HL-60 (cell line): ENCODE measurements at regions not wholly inside any gene's neighbourhood (a gene's known extent, or its start where the extent isn't known, plus 50 kb on each side); places are given as distances from the start of the nearest gene placed in this dataset.

Source experiments
- CTCF ChIP-seq: IDR thresholded peaks from one replicate; pipeline ENCODE4 v1.5.1; 2011; ENCODE audit warnings: low read length, control low read depth, inconsistent platforms; ENCODE audit not compliant: insufficient read depth
- GABPA ChIP-seq: IDR thresholded peaks from 2 replicates; pipeline ENCODE4 v1.6.1; 2012; ENCODE audit warnings: low read depth
- POLR2AphosphoS5 ChIP-seq: IDR thresholded peaks from 2 replicates; pipeline ENCODE4 v1.6.1; 2012; ENCODE audit warnings: low read depth

GRCh38 chrX:125266153-125266660 lies 53.5 kb upstream of the TEX13C start:
- TF ChIP-seq POLR2AphosphoS5 (no peak), CTCF (no peak), GABPA (no peak)
